Chondrocyte (in vitro differentiated cells): ENCODE measurements at regions not wholly inside any gene's neighbourhood (a gene's known extent, or its start where the extent isn't known, plus 50 kb on each side); places are given as distances from the start of the nearest gene placed in this dataset.
A peak's percentile ranks its signal among the peaks of the same experiment; 100 is the strongest.

Experiments
- DNase-seq: peaks from one replicate; pipeline ENCODE4 v3.0.0; 2021; ENCODE audit warnings: mixed read lengths, low spot score
- H3K27ac Mint-ChIP-seq: one replicate; pipeline ENCODE4 v1.8.0; 2021; ENCODE audit warnings: mild to moderate bottlenecking, moderate library complexity, mixed read lengths; ENCODE audit not compliant: unreplicated experiment
- H3K27me3 Mint-ChIP-seq: 2 replicates; pipeline ENCODE4 v1.8.0; 2021; ENCODE audit warnings: low read depth, mixed read lengths
- H3K36me3 Mint-ChIP-seq: 2 replicates; pipeline ENCODE4 v1.8.0; 2021; ENCODE audit warnings: low read depth, mixed read lengths
- H3K4me1 Mint-ChIP-seq: 2 replicates; pipeline ENCODE4 v1.8.0; 2021; ENCODE audit warnings: low read depth, mild to moderate bottlenecking, mixed read lengths
- H3K4me3 Mint-ChIP-seq: one replicate; pipeline ENCODE4 v1.8.0; 2021; ENCODE audit warnings: mild to moderate bottlenecking, moderate library complexity, mixed read lengths; ENCODE audit not compliant: unreplicated experiment
- H3K9me3 Mint-ChIP-seq: 2 replicates; pipeline ENCODE4 v1.8.0; 2021; ENCODE audit warnings: low read depth, mixed read lengths
- CTCF ChIP-seq: fragments of 200-600 bp; sonication (generic); IDR thresholded peaks from 2 replicates; pipeline ENCODE4 v1.5.0; 2021; ENCODE audit warnings: antibody characterized with exemption, mild to moderate bottlenecking, moderate library complexity

- H3K9me3 Mint-ChIP-seq, result peaks cover 26% of the 10 kb centered on the region
- no peaks in the 10 kb centered on the region for H3K27me3 Mint-ChIP-seq
- DNase-seq, result no peak
- no peak overlapping the region for H3K4me3 Mint-ChIP-seq
- H3K36me3 Mint-ChIP-seq, result peaks cover 7% of the 10 kb centered on the region
- peaks cover 35% of the 10 kb centered on the region for H3K4me1 Mint-ChIP-seq
- H3K27ac Mint-ChIP-seq, result no peak overlapping the region
- TF ChIP-seq CTCF, result no peak
Observed at GRCh38 chr5:125310749-125311148, 564.3 kb upstream of the ZNF608 start.

DNA sequence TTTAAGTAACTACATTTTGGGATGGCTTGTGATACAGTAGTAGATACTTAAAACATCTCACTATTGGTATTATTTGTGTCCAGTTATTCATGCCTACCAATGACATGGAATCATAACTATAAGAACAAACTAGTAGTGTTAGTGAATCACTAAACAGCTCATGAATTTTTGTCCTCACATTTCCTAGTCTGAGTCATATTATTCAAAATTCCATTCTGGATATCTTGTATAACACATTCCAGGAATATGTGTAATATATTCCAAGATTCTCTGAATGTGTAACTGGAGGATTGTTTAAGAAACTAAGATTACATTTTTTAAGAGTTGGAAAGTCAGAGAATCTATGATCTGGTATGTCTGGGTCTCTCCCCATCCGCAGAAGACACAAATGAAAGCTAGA lies 565.3 kb upstream of the ZNF608 start:
- H3K27me3 Mint-ChIP-seq, result no peaks in the 10 kb centered on the region
- H3K4me1 Mint-ChIP-seq, result peaks cover 44% of the 10 kb centered on the region
- TF ChIP-seq CTCF, result no peak
- peaks cover 17% of the 10 kb centered on the region for H3K9me3 Mint-ChIP-seq
- H3K27ac Mint-ChIP-seq, result peak overlapping the region; percentile 86
- peaks cover 7% of the 10 kb centered on the region for H3K36me3 Mint-ChIP-seq
- no peak for DNase-seq
- no peak overlapping the region for H3K4me3 Mint-ChIP-seq

- H3K27me3 Mint-ChIP-seq, result no peaks in the 10 kb centered on the region
- H3K4me1 Mint-ChIP-seq, result peaks cover 55% of the 10 kb centered on the region
Observed at GRCh38 chr5:125313555-125313954, 567.1 kb upstream of the ZNF608 start.

GRCh38 chr5:125315306-125315705 lies 568.9 kb upstream of the ZNF608 start:
- Mint-ChIP-seq H3K4me3 (no peak overlapping the region), H3K27ac (no peak overlapping the region), H3K4me1 (peaks cover 48% of the 10 kb centered on the region), H3K36me3 (peaks cover 3% of the 10 kb centered on the region), H3K9me3 (peaks cover 7% of the 10 kb centered on the region), H3K27me3 (no peaks in the 10 kb centered on the region)
- no peak for TF ChIP-seq CTCF
- DNase-seq, result no peak

More at GRCh38 chr5:125313555-125313954, 567.1 kb upstream of the ZNF608 start:
- H3K27ac Mint-ChIP-seq, result no peak overlapping the region
- no peak for TF ChIP-seq CTCF
- H3K4me3 Mint-ChIP-seq, result no peak overlapping the region
- peaks cover 7% of the 10 kb centered on the region for H3K9me3 Mint-ChIP-seq
- no peak for DNase-seq
- H3K36me3 Mint-ChIP-seq, result peaks cover 3% of the 10 kb centered on the region

DNA sequence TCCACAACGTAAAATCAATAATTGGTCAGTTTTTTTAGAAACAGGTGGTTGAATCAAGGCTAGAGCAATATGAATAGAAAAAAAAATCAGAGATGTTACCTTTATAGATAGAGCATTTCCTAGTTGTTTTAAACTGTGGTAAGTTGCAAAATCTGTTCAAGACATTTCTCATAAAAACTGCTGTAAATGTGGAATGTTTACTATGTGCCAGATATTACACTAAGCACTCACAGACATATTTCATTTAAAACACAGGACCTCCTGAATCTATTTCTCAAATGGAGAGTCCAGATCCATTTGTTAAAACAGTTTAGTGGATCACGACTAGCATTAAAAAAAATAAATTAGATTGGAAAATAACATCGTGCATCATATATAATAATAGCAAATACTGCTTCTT lies 570.0 kb upstream of the ZNF608 start:
- Mint-ChIP-seq H3K27ac (no peak overlapping the region), H3K4me3 (no peak overlapping the region), H3K9me3 (peaks cover 7% of the 10 kb centered on the region), H3K27me3 (no peaks in the 10 kb centered on the region), H3K4me1 (peaks cover 44% of the 10 kb centered on the region), H3K36me3 (peaks cover 3% of the 10 kb centered on the region)
- DNase-seq, result no peak
- no peak for TF ChIP-seq CTCF
